ENCODE measurements at regions not wholly inside any gene's neighbourhood (a gene's known extent, or its start where the extent isn't known, plus 50 kb on each side); places are given as distances from the start of the nearest gene placed in this dataset.

DNA sequence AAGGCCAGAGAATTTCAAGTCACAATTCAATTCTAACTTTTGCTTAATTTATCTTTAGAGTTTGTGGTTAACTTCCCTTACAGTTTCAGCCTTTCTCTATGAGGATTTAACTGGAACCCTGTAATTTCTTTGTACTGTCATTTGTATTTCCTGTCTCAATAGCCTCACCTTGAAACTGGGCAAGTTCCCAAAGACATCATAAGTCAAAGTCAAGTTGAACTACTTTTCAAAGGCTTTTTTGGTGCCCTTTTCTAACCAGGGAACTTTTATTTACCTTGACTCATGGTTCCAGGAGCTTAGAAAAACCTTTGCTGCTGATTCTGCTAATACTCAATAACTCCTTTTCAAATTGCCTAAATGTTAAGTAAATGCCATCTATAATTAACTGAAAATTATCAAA lies 200.8 kb upstream of the KRR1 start:
- no peak for TF ChIP-seq FOXA1 (IDR thresholded peaks at IDR 0.05)
- ChIA-PET POLR2A (no interaction called here), CTCF (no interaction called here)
- no peak for DNase-seq (ENCODE audit: extremely low spot score)

- ChIA-PET POLR2A (no interaction called here), CTCF (interaction anchor here (0.5 kb wide), 1 partner anchor 29 kb away, joined by 3 read pairs; no protein-coding TSS in a partner anchor)
Measured at GRCh38 chr12:75711271-75711670, 199.9 kb upstream of the KRR1 start.

GRCh38 chr12:75710361-75711069 lies 199.1 kb upstream of the KRR1 start:
- ChIA-PET POLR2A (no interaction called here), CTCF (interaction anchor here (1.0 kb wide), 1 partner anchor 9 kb away, joined by 3 read pairs; no protein-coding TSS in a partner anchor)
- TF ChIP-seq BHLHE40 (IDR thresholded peaks at IDR 0.05; ENCODE audit: borderline replicate concordance) (no peak), HDGF (IDR thresholded peaks at IDR 0.05; ENCODE audit: borderline replicate concordance) (no peak), FOXK2 (IDR thresholded peaks at IDR 0.05) (no peak), CTBP1 (IDR thresholded peaks at IDR 0.05; ENCODE audit: borderline replicate concordance) (no peak), NFRKB (IDR thresholded peaks at IDR 0.05) (no peak), FOXA1 (IDR thresholded peaks at IDR 0.05) (no peak), SP1 (IDR thresholded peaks at IDR 0.05) (no peak)
- no peak for DNase-seq (ENCODE audit: extremely low spot score)

More at GRCh38 chr12:75711271-75711670, 199.9 kb upstream of the KRR1 start:
- no peak for TF ChIP-seq FOXM1 (IDR thresholded peaks at IDR 0.05; ENCODE audit: borderline replicate concordance)
- TF ChIP-seq FOXA1 (IDR thresholded peaks at IDR 0.05): no peak
- no peak for TF ChIP-seq NFRKB (IDR thresholded peaks at IDR 0.05)
- TF ChIP-seq L3MBTL2 (conservative IDR thresholded peaks at IDR 0.05): no peak
- TF ChIP-seq HDGF (IDR thresholded peaks at IDR 0.05; ENCODE audit: borderline replicate concordance): no peak
- no peak for TF ChIP-seq SUZ12 (IDR thresholded peaks at IDR 0.05)
- TF ChIP-seq LEF1 (IDR thresholded peaks at IDR 0.05; ENCODE audit: borderline replicate concordance): no peak
- TF ChIP-seq ELF4 (IDR thresholded peaks at IDR 0.05): no peak
- no peak for TF ChIP-seq CTBP1 (IDR thresholded peaks at IDR 0.05; ENCODE audit: borderline replicate concordance)
- no peak for TF ChIP-seq ARNT (IDR thresholded peaks at IDR 0.05)
- TF ChIP-seq ZNF384 (IDR thresholded peaks at IDR 0.05): no peak
- DNase-seq (ENCODE audit: extremely low spot score): no peak

DNA sequence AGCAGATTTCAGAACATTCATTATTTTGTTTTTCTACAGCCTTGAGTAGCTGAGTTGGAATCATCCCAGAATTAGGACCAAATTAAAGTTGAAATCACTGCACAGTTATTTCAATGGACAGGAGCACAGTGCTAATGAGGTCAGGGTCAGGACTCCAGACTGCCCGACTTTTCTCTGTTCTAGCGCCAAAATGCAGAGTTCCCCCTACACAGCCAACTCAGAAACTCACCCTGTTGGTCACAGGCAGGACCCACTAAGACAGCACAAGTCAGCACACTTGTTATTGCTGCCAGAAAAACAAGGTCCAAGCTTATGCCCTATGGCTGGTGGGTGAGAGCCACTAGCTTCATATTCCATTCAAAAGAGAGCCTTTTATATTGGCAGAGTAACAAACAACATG lies 198.1 kb upstream of the KRR1 start:
- no peak for DNase-seq (ENCODE audit: extremely low spot score)
- ChIA-PET CTCF (no interaction called here), POLR2A (no interaction called here)
- TF ChIP-seq L3MBTL2 (conservative IDR thresholded peaks at IDR 0.05): no peak
- no peak for TF ChIP-seq FOXK2 (IDR thresholded peaks at IDR 0.05)
- TF ChIP-seq TARDBP (IDR thresholded peaks at IDR 0.05): no peak
- no peak for TF ChIP-seq BHLHE40 (IDR thresholded peaks at IDR 0.05; ENCODE audit: borderline replicate concordance)
- TF ChIP-seq ZNF384 (IDR thresholded peaks at IDR 0.05): no peak
- TF ChIP-seq SP1 (IDR thresholded peaks at IDR 0.05): no peak
- no peak for TF ChIP-seq CTBP1 (IDR thresholded peaks at IDR 0.05; ENCODE audit: borderline replicate concordance)
- TF ChIP-seq HDGF (IDR thresholded peaks at IDR 0.05; ENCODE audit: borderline replicate concordance): no peak
- no peak for TF ChIP-seq FOXA1 (IDR thresholded peaks at IDR 0.05)
- no peak for TF ChIP-seq NFRKB (IDR thresholded peaks at IDR 0.05)
- TF ChIP-seq LEF1 (IDR thresholded peaks at IDR 0.05; ENCODE audit: borderline replicate concordance): no peak
- no peak for TF ChIP-seq ARNT (IDR thresholded peaks at IDR 0.05)
- TF ChIP-seq SUZ12 (IDR thresholded peaks at IDR 0.05): no peak
- TF ChIP-seq, protein P1, sequence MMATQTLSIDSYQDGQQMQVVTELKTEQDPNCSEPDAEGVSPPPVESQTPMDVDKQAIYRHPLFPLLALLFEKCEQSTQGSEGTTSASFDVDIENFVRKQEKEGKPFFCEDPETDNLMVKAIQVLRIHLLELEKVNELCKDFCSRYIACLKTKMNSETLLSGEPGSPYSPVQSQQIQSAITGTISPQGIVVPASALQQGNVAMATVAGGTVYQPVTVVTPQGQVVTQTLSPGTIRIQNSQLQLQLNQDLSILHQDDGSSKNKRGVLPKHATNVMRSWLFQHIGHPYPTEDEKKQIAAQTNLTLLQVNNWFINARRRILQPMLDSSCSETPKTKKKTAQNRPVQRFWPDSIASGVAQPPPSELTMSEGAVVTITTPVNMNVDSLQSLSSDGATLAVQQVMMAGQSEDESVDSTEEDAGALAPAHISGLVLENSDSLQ (IDR thresholded peaks at IDR 0.05): no peak

DNA sequence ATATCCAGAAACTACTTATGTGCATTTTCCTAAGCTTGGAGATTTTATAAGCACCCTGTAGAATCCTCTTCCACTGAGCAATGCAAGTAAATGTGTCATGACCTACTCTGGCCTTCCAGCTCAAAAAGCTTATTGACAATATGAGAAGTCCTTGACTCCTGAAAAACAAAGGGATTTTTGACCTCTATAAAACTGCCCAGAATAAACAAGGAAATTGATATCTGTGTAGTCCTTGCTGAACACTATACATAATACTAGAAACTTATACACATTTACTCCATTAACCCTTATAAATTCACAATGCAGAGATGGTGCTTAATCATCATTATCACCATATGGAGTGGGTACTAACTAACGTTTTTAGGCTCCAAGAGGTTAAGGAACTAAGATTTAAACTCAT lies 197.4 kb upstream of the KRR1 start:
- POLR2A ChIA-PET: no interaction called here
- DNase-seq (ENCODE audit: extremely low spot score): no peak
- CTCF ChIA-PET: no interaction called here
- TF ChIP-seq FOXM1 (IDR thresholded peaks at IDR 0.05; ENCODE audit: borderline replicate concordance) (no peak), CTBP1 (IDR thresholded peaks at IDR 0.05; ENCODE audit: borderline replicate concordance) (no peak), LEF1 (IDR thresholded peaks at IDR 0.05; ENCODE audit: borderline replicate concordance) (no peak), ZNF384 (IDR thresholded peaks at IDR 0.05) (no peak), SUZ12 (IDR thresholded peaks at IDR 0.05) (no peak), ELF4 (IDR thresholded peaks at IDR 0.05) (no peak), HDGF (IDR thresholded peaks at IDR 0.05; ENCODE audit: borderline replicate concordance) (no peak)

DNA sequence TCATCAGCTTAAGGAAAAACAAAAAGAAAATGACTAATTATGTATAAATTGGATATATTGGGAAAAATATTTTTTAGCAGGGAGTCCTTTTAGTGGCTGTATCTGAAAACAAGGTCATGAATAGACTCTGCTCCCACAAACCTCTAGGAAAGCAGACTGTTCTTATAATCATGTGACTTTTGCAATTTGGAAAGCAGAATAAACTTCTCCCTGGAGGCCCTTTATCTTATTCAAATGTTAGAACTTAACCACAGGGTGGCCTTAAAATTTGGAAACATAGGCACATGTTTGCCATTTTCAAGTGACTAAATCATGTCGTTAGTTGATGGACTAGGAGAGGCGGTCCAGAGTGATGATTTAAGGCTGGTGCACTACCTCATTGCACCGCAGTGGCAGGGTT lies 196.6 kb upstream of the KRR1 start:
- TF ChIP-seq LEF1 (IDR thresholded peaks at IDR 0.05; ENCODE audit: borderline replicate concordance) (no peak), FOXM1 (IDR thresholded peaks at IDR 0.05; ENCODE audit: borderline replicate concordance) (no peak)
- TF ChIP-seq, protein P1 (IDR thresholded peaks at IDR 0.05): 0 out of 2 replicates have a peak, but pooled peaks have one; percentile 31
- POLR2A ChIA-PET: no interaction called here
- no peak for DNase-seq (ENCODE audit: extremely low spot score)
- CTCF ChIA-PET: no interaction called here

GRCh38 chr12:75706786-75707605 lies 195.6 kb upstream of the KRR1 start:
- CTCF ChIA-PET: interaction anchor here (0.6 kb wide), 1 partner anchor 132 kb away, joined by 4 read pairs; no protein-coding TSS in a partner anchor
- POLR2A ChIA-PET: no interaction called here
- no peak for TF ChIP-seq ARNT (IDR thresholded peaks at IDR 0.05)
- TF ChIP-seq TARDBP (IDR thresholded peaks at IDR 0.05): no peak
- no peak for TF ChIP-seq L3MBTL2 (conservative IDR thresholded peaks at IDR 0.05)
- no peak for TF ChIP-seq HDGF (IDR thresholded peaks at IDR 0.05; ENCODE audit: borderline replicate concordance)
- TF ChIP-seq ELF4 (IDR thresholded peaks at IDR 0.05): no peak
- no peak for TF ChIP-seq FOXK2 (IDR thresholded peaks at IDR 0.05)
- TF ChIP-seq FOXA1 (IDR thresholded peaks at IDR 0.05): no peak
- no peak for TF ChIP-seq SP1 (IDR thresholded peaks at IDR 0.05)
- no peak for TF ChIP-seq LEF1 (IDR thresholded peaks at IDR 0.05; ENCODE audit: borderline replicate concordance)
- no peak for TF ChIP-seq ZNF384 (IDR thresholded peaks at IDR 0.05)
- TF ChIP-seq, protein P1 (IDR thresholded peaks at IDR 0.05): no peak
- no peak for TF ChIP-seq NFRKB (IDR thresholded peaks at IDR 0.05)
- no peak for TF ChIP-seq FOXM1 (IDR thresholded peaks at IDR 0.05; ENCODE audit: borderline replicate concordance)
- TF ChIP-seq CTBP1 (IDR thresholded peaks at IDR 0.05; ENCODE audit: borderline replicate concordance): no peak
- no peak for TF ChIP-seq BHLHE40 (IDR thresholded peaks at IDR 0.05; ENCODE audit: borderline replicate concordance)
- no peak for TF ChIP-seq SUZ12 (IDR thresholded peaks at IDR 0.05)
- DNase-seq (ENCODE audit: extremely low spot score): no peak
